ENCODE measurements at regions not wholly inside any gene's neighbourhood (a gene's known extent, or its start where the extent isn't known, plus 50 kb on each side); places are given as distances from the start of the nearest gene placed in this dataset.

- Mint-ChIP-seq H3K27ac (ENCODE audit: unreplicated experiment) (no peak overlapping the region), H3K27me3 (ENCODE audit: unreplicated experiment) (no peaks in the 10 kb centered on the region), H3K36me3 (ENCODE audit: insufficient read depth, unreplicated experiment) (no peaks in the 10 kb centered on the region), H3K4me3 (ENCODE audit: low read depth, unreplicated experiment) (no peak overlapping the region), H3K4me1 (ENCODE audit: low read depth, unreplicated experiment) (no peaks in the 10 kb centered on the region), H3K9me3 (ENCODE audit: low read depth, unreplicated experiment) (peaks cover 16% of the 10 kb centered on the region)
- no peak for TF ChIP-seq CTCF (IDR thresholded peaks at IDR 0.05; ENCODE audit: unreplicated experiment)
- CTCF ChIA-PET = no interaction called here
- intact Hi-C loops (cut with micrococcal nuclease; ENCODE audit: unreplicated experiment) = no loop called here
- BruUV-seq (replicated peaks) = no TSS peak
- DNase-seq = no peak
Observed at GRCh38 chr12:115407036-115407435, 723.1 kb upstream of the TBX3 start.

- no peak for DNase-seq
- intact Hi-C loops (cut with micrococcal nuclease; ENCODE audit: unreplicated experiment) = no loop called here
- Mint-ChIP-seq H3K27me3 (ENCODE audit: unreplicated experiment) (no peaks in the 10 kb centered on the region), H3K27ac (ENCODE audit: unreplicated experiment) (no peak overlapping the region), H3K9me3 (ENCODE audit: low read depth, unreplicated experiment) (peaks cover 13% of the 10 kb centered on the region), H3K4me3 (ENCODE audit: low read depth, unreplicated experiment) (no peak overlapping the region), H3K36me3 (ENCODE audit: insufficient read depth, unreplicated experiment) (no peaks in the 10 kb centered on the region), H3K4me1 (ENCODE audit: low read depth, unreplicated experiment) (no peaks in the 10 kb centered on the region)
- TF ChIP-seq CTCF (IDR thresholded peaks at IDR 0.05; ENCODE audit: unreplicated experiment) = no peak
- no TSS peak for BruUV-seq (replicated peaks)
- CTCF ChIA-PET = no interaction called here
Observed at GRCh38 chr12:115405471-115405860, 721.5 kb upstream of the TBX3 start.

- no peaks in the 10 kb centered on the region for H3K27me3 Mint-ChIP-seq (ENCODE audit: unreplicated experiment)
- BruUV-seq (replicated peaks) = no TSS peak
- H3K27ac Mint-ChIP-seq (ENCODE audit: unreplicated experiment) = no peak overlapping the region
- intact Hi-C loops (cut with micrococcal nuclease; ENCODE audit: unreplicated experiment) = no loop called here
- H3K36me3 Mint-ChIP-seq (ENCODE audit: insufficient read depth, unreplicated experiment) = no peaks in the 10 kb centered on the region
- no peak overlapping the region for H3K4me3 Mint-ChIP-seq (ENCODE audit: low read depth, unreplicated experiment)
- H3K4me1 Mint-ChIP-seq (ENCODE audit: low read depth, unreplicated experiment) = no peaks in the 10 kb centered on the region
- peaks cover 9% of the 10 kb centered on the region for H3K9me3 Mint-ChIP-seq (ENCODE audit: low read depth, unreplicated experiment)
- CTCF ChIA-PET = no interaction called here
- no peak for DNase-seq
- TF ChIP-seq CTCF (IDR thresholded peaks at IDR 0.05; ENCODE audit: unreplicated experiment) = no peak
Observed at GRCh38 chr12:115404761-115405470, 720.9 kb upstream of the TBX3 start.

- no peak for TF ChIP-seq CTCF (IDR thresholded peaks at IDR 0.05; ENCODE audit: unreplicated experiment)
- H3K9me3 Mint-ChIP-seq (ENCODE audit: low read depth, unreplicated experiment) = peaks cover 7% of the 10 kb centered on the region
- BruUV-seq (replicated peaks) = no TSS peak
- no peaks in the 10 kb centered on the region for H3K27me3 Mint-ChIP-seq (ENCODE audit: unreplicated experiment)
- H3K27ac Mint-ChIP-seq (ENCODE audit: unreplicated experiment) = no peak overlapping the region
- intact Hi-C loops (cut with micrococcal nuclease; ENCODE audit: unreplicated experiment) = no loop called here
- H3K36me3 Mint-ChIP-seq (ENCODE audit: insufficient read depth, unreplicated experiment) = no peaks in the 10 kb centered on the region
- CTCF ChIA-PET = no interaction called here
- no peaks in the 10 kb centered on the region for H3K4me1 Mint-ChIP-seq (ENCODE audit: low read depth, unreplicated experiment)
- no peak for DNase-seq
- H3K4me3 Mint-ChIP-seq (ENCODE audit: low read depth, unreplicated experiment) = no peak overlapping the region
Observed at GRCh38 chr12:115403689-115404088, 719.7 kb upstream of the TBX3 start.

Measured in Calu3 (cell line).